ENCODE measurements at regions not wholly inside any gene's neighbourhood (a gene's known extent, or its start where the extent isn't known, plus 50 kb on each side); places are given as distances from the start of the nearest gene placed in this dataset.

GRCh38 chr3:67706934-67707333, 52.5 kb upstream of the SUCLG2 start:
- no peak overlapping the region for H3K27ac ChIP-seq
- intact Hi-C loops (cut with DNase I): no loop called here
- H3K27me3 ChIP-seq: no peaks in the 10 kb centered on the region
- no peaks in the 10 kb centered on the region for H3K4me1 ChIP-seq
- no peaks in the 10 kb centered on the region for H3K36me3 ChIP-seq
- no peak for DNase-seq
- H3K9ac ChIP-seq (ENCODE audit: low read depth in 2 of 2, low read length in 2 of 2): peak overlapping the region in 1 of 2 donors; percentile 34
- TF ChIP-seq CTCF (IDR thresholded peaks at IDR 0.05): no peak
- H3K9me3 ChIP-seq: no peaks in the 10 kb centered on the region
- H3K4me3 ChIP-seq: no peak overlapping the region

GRCh38 chr3:67704322-67704721, 49.9 kb upstream of the SUCLG2 start:
- DNase-seq: no peak
- intact Hi-C loops (cut with DNase I): no loop called here
- Histone ChIP-seq H3K27me3 (no peaks in the 10 kb centered on the region), H3K36me3 (no peaks in the 10 kb centered on the region), H3K27ac (no peak overlapping the region), H3K9ac (ENCODE audit: low read depth in 2 of 2, low read length in 2 of 2) (no peak overlapping the region), H3K9me3 (no peaks in the 10 kb centered on the region), H3K4me1 (no peaks in the 10 kb centered on the region), H3K4me3 (no peak overlapping the region)
- no peak for TF ChIP-seq CTCF (IDR thresholded peaks at IDR 0.05)

Measured in colonic mucosa (tissue), 4 donors.